Left renal pelvis (tissue), 4 donors: ENCODE measurements at regions not wholly inside any gene's neighbourhood (a gene's known extent, or its start where the extent isn't known, plus 50 kb on each side); places are given as distances from the start of the nearest gene placed in this dataset.
"Not testable (repeated sequence)": the region's sequence is repeated elsewhere in the genome, so short reads cannot be mapped to it uniquely, and the experiment has no call there.

Experiments used
- DNase-seq, 4 donors: peaks; one replicate each; pipeline ENCODE4 v3.0.0-alpha.2; 2013; ENCODE audit warnings: low read depth in 4 of 4, low spot score in 3 of 4

DNA sequence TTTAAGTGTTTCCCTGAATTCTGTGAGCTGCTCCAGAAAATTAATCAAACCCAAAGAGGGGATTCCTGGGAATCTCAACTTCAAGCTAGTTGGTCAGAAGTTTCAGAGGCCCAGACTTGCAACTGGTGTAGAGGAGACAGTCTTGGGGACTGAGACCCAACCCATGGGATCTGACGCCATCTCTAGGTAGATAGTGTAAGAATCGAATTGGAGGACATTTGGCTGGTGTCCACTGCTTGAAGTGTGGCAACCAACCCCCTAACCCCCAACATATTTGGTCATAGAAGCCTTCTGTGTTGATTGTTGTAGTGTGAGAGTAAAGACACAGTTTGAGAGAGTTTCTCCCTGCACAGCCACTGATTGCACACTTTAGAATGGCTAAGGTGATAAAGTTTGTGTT, 103.5 kb upstream of the CARMIL1 start:
- DNase-seq = no peak

DNA sequence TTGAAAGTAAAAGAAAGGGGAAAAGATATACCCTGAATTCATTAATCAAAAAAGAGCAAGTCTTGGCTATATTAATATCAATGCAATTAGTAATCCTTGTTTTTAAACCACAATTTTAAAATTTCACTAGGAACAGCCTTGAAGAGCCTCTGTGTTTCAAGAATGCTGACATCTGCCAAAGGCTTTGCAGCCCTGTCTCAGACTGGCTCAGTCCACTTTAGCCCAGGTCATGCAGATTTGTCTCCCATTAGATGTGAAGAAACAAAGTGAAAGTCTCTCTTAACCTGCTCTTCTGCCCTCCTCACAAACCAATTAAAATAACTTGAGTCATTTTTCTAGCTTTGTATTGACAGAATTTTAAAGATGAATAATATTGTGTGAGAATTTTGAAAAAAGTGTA, 102.7 kb upstream of the CARMIL1 start:
- DNase-seq = no peak

DNA sequence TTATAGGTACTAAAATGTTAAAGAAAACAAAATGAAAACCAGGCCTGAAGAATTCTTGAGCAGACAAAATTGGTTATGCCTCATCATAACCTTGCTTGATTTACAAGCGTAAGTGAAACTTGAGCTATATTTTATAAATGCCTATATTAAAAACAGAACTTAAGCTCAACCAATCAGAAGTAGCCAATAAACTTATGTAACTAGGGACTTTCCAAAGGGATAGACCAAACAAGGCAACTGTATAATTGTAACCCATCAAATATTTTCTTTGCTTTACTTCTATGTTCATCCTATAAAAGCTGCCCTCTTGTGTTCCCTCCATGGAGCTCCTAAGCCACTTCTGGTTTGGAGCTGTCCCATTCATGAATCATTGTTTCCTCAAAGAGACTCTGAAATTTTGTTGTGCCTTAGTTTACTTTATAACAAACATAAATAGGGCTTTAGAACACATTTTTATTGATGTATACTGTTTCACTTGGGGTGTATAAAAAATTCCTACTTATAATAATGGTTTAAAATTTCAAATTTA, 101.6 kb upstream of the CARMIL1 start:
- no peak for DNase-seq

DNA sequence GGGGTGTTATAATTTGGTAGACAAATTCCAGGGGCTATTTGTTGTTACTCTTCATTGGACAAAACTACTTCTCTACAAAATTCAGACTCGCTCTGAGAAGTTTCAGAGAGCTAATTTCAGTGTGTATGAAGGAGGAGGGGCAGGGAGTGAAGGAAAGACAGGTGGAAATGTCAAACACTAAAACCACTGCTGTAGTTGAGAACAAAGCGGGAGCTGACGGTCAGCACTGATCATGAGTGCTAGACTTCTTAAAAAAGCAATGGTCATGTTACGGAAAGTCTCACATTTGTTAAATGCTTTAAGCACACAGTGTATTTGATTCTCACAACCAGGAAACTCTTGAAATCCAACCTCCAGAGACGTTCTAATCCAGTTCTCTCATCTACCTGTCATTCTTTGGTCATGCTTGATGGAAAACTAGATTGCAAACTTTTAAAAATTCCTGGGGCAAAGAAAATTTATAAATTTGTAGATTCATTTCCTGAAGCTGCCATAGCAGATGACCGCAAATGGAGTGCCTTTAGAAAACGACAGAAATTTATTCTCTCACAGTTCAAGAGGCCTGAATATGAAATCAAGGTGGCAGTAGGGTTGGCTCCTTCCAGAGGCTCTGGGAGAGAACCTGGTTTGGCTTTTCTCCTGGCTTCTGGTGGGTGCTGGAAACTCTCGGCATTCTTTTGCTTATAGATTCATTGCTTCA, 100.7 kb upstream of the CARMIL1 start:
- DNase-seq = no peak

DNA sequence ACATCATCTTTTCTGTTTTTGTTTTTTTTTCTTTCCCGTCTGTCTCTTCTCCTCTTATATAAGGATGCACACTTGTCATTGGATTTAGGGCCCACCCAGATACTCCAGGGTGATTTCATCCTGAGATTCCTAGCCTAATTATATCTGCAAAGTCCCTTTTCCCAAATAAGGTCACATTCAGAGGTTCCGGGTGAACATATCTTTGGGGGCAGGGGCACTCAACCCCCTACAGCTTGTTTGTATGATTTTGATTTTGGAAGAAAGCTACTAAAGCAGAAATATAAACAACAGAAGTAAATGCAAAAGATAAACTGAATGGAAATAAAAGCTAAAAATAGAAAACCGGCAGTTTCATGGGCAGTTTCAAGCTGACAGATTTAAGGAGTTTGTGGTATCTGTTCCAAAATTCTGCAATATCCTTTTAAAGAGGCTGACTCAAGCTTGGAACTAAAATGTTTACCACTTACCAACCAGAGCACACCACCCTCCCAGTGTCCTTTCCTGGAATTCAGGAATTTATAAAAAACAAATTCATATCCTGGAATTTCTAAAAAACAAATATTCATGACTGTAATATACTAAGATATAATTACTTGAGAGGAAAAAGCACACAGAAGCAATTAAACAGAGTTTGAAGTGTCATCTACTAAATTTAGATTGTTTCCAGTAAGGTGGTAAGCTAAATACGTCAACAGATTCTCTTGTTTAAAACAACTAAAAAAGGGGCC, 100.0 kb upstream of the CARMIL1 start:
- DNase-seq = no peak

DNA sequence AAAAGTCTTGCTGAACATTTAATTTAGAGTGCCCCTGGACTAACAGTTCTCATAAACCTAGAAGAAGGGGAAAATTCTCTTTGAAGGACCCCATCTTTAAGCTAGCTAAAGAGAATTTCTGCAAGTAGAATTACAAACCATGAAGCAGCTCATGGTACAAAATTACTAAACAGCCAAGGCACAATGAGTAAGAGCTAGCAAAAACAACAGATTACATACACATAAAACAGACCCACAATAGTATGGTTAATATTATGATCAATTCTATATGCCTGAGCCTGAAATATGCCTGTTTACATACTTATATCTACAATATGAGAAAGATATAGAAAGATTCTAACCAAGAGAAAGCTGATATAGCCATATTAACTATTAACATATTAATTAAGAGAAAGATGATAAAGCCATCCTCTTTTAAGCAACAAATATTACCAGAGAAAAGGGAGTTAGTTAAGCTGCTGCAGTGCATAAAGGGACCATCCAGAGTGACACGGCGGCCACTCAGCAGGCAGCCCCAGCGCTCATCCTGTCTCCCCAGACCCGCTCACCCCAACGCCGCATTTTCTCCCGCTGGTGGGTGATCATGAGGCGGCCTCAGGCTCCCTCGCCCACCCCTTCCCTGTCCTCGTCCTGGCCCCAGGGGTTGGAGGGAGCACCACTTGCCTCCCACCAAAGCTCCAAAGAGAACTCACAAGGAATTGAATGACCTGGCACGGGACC, 98.4 kb upstream of the CARMIL1 start:
- DNase-seq = no peak

DNA sequence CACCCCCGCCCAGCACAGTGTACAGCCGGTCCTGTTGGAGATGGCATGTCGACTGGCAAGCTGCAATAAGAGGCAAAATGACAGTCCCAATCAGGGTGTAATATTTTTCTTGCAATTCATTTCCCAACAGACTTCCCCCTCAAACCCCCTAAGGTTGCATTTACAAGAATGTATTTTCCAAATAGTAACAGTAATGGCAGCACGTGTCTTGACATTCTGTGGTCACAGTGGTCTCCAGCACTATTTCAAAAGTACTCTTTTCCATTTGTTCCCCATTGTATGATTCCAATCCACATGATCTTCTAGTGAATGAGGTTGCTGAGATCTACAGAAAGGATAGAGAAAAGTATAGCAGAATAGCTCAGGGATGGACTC, 97.8 kb upstream of the CARMIL1 start:
- DNase-seq = no peak

DNA sequence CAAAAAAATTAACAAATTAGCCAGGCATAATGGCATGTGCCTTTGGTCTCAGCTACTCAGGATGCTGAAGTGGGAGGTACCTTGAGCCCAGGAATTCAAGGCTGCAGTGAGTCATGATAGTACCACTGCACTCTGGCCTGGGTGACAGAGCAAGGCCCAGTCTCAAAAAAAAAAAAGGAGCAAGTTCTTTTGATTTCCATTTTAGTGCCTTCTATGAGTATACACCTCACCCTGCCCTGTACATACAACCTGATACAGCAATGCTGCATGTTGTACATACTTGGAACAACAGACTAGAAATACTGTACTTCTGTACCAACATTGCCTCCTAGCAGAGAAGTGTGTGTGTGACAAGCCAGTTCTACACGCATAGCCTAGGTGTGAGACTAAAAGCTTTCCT, 97.3 kb upstream of the CARMIL1 start:
- DNase-seq = no peak

DNA sequence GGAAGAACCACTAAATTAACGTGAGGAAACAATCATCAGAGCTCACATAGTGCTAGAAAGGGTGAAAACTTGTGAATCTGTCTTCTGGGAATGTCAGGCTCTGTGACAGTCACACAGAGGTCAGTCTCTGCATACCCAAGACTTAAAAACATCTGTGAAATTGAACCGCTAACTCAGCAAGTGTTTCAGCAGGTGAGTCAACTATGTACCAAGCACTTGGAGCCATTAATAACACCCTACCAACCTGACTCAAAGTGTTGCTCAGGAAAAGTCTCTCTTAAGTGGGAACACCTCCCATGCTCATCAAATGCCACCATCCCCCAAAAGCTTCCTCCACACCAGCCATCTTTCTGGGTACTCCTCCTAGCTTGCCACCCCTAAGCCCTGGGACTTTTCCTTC, 92.3 kb upstream of the CARMIL1 start:
- no peak for DNase-seq

DNA sequence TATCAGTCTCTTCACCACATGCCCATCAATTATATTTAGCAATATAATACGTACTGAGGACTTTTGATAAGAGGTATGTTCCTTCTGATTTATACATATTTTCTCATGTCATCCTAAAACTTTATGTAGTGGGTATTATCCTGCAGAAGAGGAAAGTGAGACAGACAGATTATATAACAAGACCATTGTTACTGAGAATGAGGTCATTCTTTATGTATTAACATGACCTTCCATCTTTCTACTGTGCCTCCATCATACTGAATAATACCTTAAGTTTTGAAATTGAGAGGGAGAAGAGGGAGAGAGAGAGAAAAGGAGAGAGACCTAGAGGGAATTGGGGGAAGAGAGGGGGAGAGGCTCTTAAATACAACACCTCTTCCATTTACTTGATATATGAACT, 90.9 kb upstream of the CARMIL1 start:
- no peak for DNase-seq

DNA sequence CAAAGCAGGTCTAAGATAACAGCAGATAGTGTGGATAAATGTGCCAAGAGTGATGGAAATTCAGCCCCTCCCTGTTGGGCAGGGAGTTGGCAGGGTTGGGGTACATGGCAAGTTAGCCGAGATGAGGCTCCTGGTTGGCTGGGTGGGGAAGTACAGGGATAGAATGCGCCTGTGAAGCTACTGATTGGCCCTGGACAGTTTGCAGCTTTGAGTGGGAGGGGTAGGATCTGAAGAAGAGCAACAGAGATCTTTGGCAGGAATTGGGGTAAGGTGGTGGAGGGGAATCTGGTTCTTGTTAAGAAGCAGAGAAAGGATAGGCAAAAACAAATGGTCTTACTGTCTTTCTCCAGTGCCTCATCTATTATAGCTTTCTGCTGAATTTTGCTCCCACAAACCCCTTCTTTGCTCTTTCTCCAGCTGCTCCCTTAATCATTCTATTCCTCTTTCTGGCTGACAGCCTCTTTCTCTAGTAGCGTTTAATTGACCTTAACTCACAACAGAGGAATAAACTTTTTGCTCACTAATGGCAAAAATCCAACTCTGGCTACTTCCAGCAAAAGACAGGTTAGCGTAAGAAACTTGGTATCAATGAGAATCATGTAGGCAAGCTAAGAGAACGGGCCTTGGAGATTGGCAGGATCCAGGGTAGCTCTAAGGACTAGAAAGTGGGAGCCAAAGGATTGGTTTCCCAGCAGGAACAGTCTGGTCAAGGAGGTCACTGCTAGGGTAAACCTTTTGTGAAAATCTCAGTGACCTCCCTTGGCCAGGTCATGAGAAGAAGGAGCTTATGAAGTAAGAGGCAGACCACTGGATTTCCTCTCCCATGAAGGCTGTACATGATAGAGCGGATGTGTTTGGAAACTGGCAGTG, 86.3 kb upstream of the CARMIL1 start:
- DNase-seq = no peak

DNA sequence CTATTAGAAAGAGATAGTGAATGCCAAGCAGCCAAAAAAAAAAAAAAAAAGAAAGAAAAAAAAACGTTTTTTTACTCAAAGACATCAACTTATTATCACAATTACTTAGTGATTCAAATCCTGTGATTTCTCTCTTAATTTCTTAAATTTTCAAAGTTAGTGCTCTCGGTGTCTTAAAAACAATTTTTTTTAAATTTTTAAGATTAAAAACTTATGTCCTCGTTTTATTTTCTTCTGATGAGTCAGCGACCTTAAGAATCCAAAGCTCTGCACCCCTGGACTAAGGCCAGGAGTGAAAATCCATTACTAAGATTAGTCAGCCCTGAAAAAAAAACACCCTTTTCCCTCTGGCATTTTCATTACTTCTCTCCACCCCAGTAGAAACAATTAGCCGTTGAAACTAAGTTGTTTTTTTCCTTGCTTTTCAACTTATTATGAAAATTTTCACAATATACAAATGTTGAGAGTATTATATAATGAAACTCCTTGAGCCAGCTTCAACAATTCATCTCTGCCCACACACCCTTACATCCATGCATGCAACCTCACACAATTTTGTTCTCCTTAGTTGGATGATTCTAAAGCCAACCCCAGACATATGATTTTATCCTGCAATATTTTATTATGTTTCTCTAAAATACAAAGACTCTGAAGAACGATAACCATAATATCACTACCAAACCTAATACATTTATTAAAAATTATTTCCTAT, 85.6 kb upstream of the CARMIL1 start:
- peak in 1 of 4 donors; percentile 27 for DNase-seq

DNA sequence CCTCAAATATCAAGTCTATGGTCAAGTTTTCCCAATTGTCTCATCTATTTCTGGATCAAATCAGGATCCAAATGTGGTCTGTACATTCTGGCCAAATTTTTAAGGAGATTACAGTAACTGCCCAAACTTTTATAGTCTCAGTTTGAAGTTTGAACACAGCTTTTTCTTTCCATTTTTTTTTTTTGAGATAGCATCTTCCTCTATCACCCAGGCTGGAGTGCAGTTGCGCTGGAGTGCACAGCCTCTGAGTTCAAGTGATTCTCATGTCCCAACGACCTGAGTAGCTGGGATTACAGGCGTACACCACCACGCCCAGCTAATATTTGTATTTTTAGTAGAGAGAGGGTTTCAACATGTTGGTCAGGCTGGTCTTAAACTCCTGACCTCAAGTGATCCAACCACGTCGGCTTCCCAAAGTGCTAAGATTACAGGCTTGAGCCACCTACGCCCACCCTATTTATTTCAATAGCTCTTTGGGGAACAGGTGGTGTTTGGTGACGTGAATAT, 84.9 kb upstream of the CARMIL1 start:
- no peak for DNase-seq

DNA sequence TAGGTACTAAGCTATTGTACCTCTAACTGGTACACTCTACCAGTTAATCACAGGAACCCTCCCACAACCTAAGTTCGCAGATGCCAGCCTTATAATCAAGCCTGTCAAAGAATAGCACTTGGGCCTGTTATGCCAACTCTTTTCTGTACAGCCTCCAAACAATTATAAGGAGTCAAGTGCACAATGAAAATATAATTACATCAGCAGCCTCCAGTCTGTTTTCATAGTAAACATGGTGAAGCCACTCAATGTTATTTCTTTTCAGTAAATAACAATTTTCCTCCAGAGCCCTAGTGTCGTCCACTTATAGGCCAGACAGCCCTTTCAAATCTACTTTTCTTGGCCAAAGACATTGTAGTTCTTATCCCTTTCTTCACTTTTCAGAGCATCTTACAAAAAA, 82.7 kb upstream of the CARMIL1 start:
- no peak for DNase-seq

DNA sequence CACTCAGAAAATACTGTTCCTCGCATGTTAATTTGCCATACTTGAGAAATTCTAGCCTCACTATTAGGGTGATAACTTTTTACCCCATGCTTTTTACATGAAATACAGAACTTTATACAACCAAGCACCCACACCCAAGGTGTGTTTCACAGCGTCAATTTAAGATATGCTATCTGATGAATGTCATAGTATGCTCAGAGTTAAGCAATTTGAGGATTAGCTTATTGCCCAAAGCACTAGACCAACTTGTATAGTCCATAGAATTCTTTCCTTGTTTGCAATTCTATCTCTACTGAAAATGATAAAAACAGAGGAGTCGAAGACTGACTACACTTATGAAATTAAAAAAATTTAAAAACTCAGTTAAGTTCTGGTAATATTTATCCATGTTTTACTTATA, 82.1 kb upstream of the CARMIL1 start:
- DNase-seq = no peak

DNA sequence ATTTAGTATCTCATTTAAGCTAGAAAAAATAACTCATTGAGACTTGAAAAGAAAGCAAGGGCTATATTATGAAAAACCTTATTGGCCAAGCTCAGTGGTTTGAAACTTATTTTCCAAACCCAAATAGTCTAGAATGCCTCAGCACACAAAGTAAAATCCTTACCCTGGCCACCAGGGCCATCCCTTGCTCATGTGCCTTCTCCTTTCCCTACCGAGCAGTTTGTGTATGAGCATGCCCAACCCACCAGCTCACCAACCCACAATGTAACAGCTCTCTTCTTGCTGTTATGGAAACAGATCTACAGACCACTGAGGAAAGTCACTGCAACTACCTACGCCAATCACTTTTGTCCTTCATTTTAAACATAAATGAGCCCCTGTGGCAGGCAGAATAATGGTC, 79.6 kb upstream of the CARMIL1 start:
- no peak for DNase-seq

DNA sequence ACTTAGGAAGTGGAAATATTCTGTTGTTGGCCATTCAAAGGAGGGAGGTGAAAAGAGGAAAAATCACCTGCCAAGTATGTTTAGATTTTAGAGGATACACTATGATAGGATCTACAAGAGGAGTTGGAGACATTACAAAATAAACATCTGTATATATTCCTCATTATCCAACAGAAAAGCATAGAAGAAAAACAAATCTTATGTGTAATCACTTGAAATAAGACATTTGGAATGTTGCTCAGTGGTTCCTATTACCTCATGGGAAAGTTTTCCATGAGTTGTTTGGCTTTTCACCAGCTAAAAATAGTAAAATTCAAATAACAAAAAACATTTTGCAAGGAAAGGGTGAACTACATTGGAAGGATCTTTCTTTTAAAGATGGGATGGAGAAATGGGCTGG, 76.7 kb upstream of the CARMIL1 start:
- DNase-seq = no peak

DNA sequence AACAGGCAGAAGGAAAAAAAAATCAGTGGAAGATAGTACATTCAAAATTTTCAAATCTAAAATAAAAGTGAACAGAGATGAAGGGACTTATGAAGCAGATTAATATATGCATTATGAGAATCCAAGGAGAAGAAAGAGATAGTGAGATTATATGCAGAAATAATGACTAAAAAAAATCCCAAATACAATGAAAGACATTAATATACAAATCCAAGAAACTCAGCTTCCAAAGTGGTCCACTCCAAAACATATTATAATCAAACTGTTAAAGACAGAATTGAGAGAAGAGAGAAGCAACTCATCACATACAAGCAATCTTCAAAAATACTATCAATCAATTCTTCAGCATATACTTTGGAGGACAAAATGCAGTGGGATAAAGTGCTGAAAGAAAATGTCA, 73.5 kb upstream of the CARMIL1 start:
- no peak for DNase-seq

DNA sequence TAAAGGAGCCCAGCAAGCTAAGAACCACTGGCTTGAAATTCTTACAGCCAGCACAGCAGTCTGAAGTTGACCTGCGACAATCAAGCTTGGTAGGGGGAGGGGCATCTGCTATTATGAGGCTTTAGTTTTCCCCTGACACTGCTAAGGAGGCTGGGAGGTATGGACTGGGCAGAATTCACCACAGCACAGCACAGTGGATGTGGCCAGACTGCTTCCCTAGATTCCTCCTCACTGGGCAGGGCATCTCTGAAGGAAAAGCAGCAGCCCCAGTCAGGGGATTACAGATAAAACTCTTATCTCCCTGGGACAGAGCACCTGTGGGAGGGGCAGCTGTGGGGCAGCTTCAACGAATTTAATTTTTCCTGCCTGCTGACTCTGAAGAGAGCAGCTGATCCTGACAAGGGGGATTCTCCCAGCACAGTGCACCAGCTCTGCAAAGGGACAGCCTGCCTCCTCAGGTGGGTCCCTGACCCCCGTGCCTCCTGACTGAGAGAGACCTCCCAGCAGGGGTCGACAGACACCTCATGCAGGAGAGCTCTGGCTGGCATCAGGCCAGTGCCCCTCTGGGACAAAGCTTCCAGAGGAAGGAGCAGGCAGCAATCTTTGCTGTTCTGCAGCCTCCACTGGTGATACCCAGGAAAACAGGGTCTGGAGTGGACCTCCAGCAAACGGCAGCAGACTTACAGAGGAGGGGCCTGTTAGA, 71.6 kb upstream of the CARMIL1 start:
- not testable (repeated sequence) for DNase-seq
